MCF 10A (cell line): ENCODE measurements at regions not wholly inside any gene's neighbourhood (a gene's known extent, or its start where the extent isn't known, plus 50 kb on each side); places are given as distances from the start of the nearest gene placed in this dataset.
"Not testable (repeated sequence)": the region's sequence is repeated elsewhere in the genome, so short reads cannot be mapped to it uniquely, and the experiment has no call there.

ENCODE experiments used
- BruUV-seq: library from RNA; stranded (reverse); fragments of 400-500 nt; replicated peaks from 2 replicates; lab custom pipeline; 2021; lab: Mats Ljungman, UMichigan
- CTCF ChIA-PET: fragments of 300-600 bp; sonication (Branson Sonifier 250); formaldehyde crosslinking; extraction: SDS; loops from one replicate; lab custom pipeline; 2021; ENCODE audit warnings: antibody characterized with exemption, inconsistent platforms; lab: Yijun Ruan, JAX
- POLR2A ChIA-PET: fragments of 300-600, 350-650 bp; sonication (Branson Sonifier 250); formaldehyde crosslinking; extraction: SDS; loops from one replicate; lab custom pipeline; 2020; ENCODE audit warnings: antibody characterized with exemption, inconsistent platforms; lab: Yijun Ruan, JAX
- DNase-seq: peaks from one replicate; pipeline ENCODE4 v3.0.0-alpha.2; 2018; ENCODE audit not compliant: unreplicated experiment
- H3K27ac Mint-ChIP-seq: one replicate; pipeline ENCODE4 v1.8.0; 2022; ENCODE audit warnings: mild to moderate bottlenecking, low read depth, mixed read lengths; ENCODE audit not compliant: unreplicated experiment
- H3K27me3 Mint-ChIP-seq: one replicate; pipeline ENCODE4 v1.8.0; 2022; ENCODE audit warnings: mixed read lengths; ENCODE audit not compliant: insufficient read depth, unreplicated experiment
- H3K36me3 Mint-ChIP-seq: one replicate; pipeline ENCODE4 v1.8.0; 2022; ENCODE audit warnings: mild to moderate bottlenecking, moderate library complexity, mixed read lengths; ENCODE audit not compliant: insufficient read depth, unreplicated experiment
- H3K4me1 Mint-ChIP-seq: one replicate; pipeline ENCODE4 v1.8.0; 2022; ENCODE audit warnings: mixed read lengths; ENCODE audit not compliant: insufficient read depth, unreplicated experiment
- H3K4me3 Mint-ChIP-seq: one replicate; pipeline ENCODE4 v1.8.0; 2022; ENCODE audit warnings: mild to moderate bottlenecking, moderate library complexity, mixed read lengths; ENCODE audit not compliant: unreplicated experiment
- H3K9me3 Mint-ChIP-seq: one replicate; pipeline ENCODE4 v1.8.0; 2022; ENCODE audit warnings: mixed read lengths; ENCODE audit not compliant: unreplicated experiment
- intact Hi-C: fragments of 100-400 bp; cut with micrococcal nuclease; formaldehyde crosslinking; loops from 2 replicates; pipeline ENCODE4 v1.14.1; 2022
- TF ChIP-seq, protein P1 (sequence below): fragments of 200-600 bp; IDR thresholded peaks from one replicate; pipeline ENCODE4 v1.8.0; 2022; ENCODE audit warnings: antibody characterized with exemption, mild to moderate bottlenecking; ENCODE audit not compliant: unreplicated experiment

DNA sequence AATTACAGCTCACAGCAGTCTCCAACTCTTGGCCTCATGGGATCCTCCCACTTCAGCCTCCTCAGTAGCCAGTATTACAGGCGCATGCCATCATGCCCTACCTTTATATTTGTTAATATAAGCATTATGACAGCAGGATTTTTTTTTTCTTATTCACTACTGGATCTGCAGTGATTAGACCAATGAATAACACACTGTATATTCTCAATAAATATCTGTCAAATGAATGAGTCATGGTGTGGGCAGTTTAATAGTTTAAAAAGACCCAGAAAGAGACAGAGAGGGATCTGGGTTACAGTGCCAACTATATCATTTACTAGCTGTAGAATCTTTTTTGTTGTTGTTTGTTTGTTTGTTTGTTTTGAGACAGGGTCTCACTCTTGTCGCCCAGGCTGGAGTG is 62.4 kb upstream of the LTBP1 start:
- no TSS peak for BruUV-seq
- H3K9me3 Mint-ChIP-seq: peaks cover 9% of the 10 kb centered on the region
- intact Hi-C loops: no loop called here
- H3K27me3 Mint-ChIP-seq: no peaks in the 10 kb centered on the region
- no peaks in the 10 kb centered on the region for H3K36me3 Mint-ChIP-seq
- ChIA-PET POLR2A (no interaction called here), CTCF (interaction anchor here (0.6 to 0.7 kb wide), 3 partner anchors 31 to 496 kb away, joined by 3 to 4 read pairs (median 4); no protein-coding TSS in a partner anchor)
- no peak for DNase-seq
- no peak overlapping the region for H3K27ac Mint-ChIP-seq
- no peaks in the 10 kb centered on the region for H3K4me1 Mint-ChIP-seq
- H3K4me3 Mint-ChIP-seq: no peak overlapping the region
- TF ChIP-seq, protein P1, sequence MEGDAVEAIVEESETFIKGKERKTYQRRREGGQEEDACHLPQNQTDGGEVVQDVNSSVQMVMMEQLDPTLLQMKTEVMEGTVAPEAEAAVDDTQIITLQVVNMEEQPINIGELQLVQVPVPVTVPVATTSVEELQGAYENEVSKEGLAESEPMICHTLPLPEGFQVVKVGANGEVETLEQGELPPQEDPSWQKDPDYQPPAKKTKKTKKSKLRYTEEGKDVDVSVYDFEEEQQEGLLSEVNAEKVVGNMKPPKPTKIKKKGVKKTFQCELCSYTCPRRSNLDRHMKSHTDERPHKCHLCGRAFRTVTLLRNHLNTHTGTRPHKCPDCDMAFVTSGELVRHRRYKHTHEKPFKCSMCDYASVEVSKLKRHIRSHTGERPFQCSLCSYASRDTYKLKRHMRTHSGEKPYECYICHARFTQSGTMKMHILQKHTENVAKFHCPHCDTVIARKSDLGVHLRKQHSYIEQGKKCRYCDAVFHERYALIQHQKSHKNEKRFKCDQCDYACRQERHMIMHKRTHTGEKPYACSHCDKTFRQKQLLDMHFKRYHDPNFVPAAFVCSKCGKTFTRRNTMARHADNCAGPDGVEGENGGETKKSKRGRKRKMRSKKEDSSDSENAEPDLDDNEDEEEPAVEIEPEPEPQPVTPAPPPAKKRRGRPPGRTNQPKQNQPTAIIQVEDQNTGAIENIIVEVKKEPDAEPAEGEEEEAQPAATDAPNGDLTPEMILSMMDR: no peak

- H3K4me3 Mint-ChIP-seq, H3K4me1 Mint-ChIP-seq, intact Hi-C loops, H3K36me3 Mint-ChIP-seq, BruUV-seq, H3K27ac Mint-ChIP-seq, DNase-seq, H3K27me3 Mint-ChIP-seq: not testable (repeated sequence)
- ChIA-PET CTCF (interaction anchor here (0.6 kb wide), 1 partner anchor 60 kb away, joined by 3 read pairs; no protein-coding TSS in a partner anchor), POLR2A (interaction anchor here (0.8 kb wide), 1 partner anchor 65 kb away, joined by 3 read pairs; no protein-coding TSS in a partner anchor)
- peaks cover 16% of the 10 kb centered on the region for H3K9me3 Mint-ChIP-seq
Measured at GRCh38 chr2:32886397-32887055, 60.2 kb upstream of the LTBP1 start.

- H3K4me3 Mint-ChIP-seq: no peak overlapping the region
- peaks cover 16% of the 10 kb centered on the region for H3K9me3 Mint-ChIP-seq
- ChIA-PET POLR2A (no interaction called here), CTCF (no interaction called here)
- TF ChIP-seq, protein P1: no peak
- no peaks in the 10 kb centered on the region for H3K4me1 Mint-ChIP-seq
- no peak for DNase-seq
- H3K27ac Mint-ChIP-seq: no peak overlapping the region
- H3K36me3 Mint-ChIP-seq: no peaks in the 10 kb centered on the region
- no peaks in the 10 kb centered on the region for H3K27me3 Mint-ChIP-seq
- no TSS peak for BruUV-seq
- intact Hi-C loops: no loop called here
Measured at GRCh38 chr2:32887125-32887524, 59.6 kb upstream of the LTBP1 start.

DNA sequence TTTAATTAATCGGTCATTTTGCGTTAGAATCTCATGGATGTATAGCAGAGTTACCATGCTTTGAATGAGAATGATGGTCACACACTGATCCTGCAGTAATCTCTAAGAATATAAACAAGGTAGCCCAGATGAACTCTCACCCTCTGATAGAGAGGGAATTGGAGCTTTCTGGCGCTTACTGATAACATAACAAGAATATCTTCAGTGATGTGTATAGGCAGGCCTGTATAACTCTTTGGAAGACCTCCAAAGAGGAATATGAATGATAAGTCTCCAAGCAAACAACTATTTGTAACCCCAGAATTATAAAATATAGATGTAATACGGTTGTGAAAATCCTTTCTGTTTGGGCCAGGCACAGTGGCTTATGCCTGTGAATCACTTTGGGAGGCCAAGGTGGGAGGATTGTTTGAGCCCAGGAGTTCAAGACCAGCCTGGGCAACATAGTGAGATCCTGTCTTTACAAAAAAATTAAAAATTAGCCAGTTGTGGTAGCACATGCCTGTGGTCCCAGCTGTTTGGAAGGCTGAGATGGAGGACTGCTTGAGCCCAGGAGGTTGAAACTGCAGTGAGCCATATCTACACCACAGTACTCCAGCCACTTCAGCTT is 52.5 kb upstream of the LTBP1 start:
- BruUV-seq: no TSS peak
- Mint-ChIP-seq H3K4me3 (no peak overlapping the region), H3K27me3 (peaks cover 23% of the 10 kb centered on the region), H3K27ac (no peak overlapping the region), H3K4me1 (no peaks in the 10 kb centered on the region), H3K36me3 (no peaks in the 10 kb centered on the region), H3K9me3 (peaks cover 7% of the 10 kb centered on the region)
- TF ChIP-seq, protein P1: no peak
- no peak for DNase-seq
- intact Hi-C loops: no loop called here
- ChIA-PET POLR2A (no interaction called here), CTCF (no interaction called here)
